ENCODE measurements at regions not wholly inside any gene's neighbourhood (a gene's known extent, or its start where the extent isn't known, plus 50 kb on each side); places are given as distances from the start of the nearest gene placed in this dataset.

- TF ChIP-seq REST (IDR thresholded peaks at IDR 0.05; ENCODE audit: unreplicated experiment) (no peak), CTCF (conservative IDR thresholded peaks at IDR 0.05; ENCODE audit: low read depth in 2 of 2) (no peak), NANOG (IDR thresholded peaks at IDR 0.05; ENCODE audit: borderline replicate concordance) (no peak), EZH2 (IDR thresholded peaks at IDR 0.05; ENCODE audit: low read depth, unreplicated experiment) (no peak), ZNF114 (CRISPR knock-in tag; IDR thresholded peaks at IDR 0.05) (no peak), EZH2phosphoT487 (IDR thresholded peaks at IDR 0.05; ENCODE audit: unreplicated experiment) (no peak), ETS1 (IDR thresholded peaks at IDR 0.05) (no peak), POLR2AphosphoS5 (IDR thresholded peaks at IDR 0.05; ENCODE audit: low read depth) (no peak), JUNB (IDR thresholded peaks at IDR 0.05; ENCODE audit: unreplicated experiment) (no peak)
Measured at GRCh38 chr13:62234780-62235440, 819.3 kb upstream of the PCDH20 start.

Data from GM23338 (cell line).